Ammon's horn (tissue), 1 donor: ENCODE measurements at regions not wholly inside any gene's neighbourhood (a gene's known extent, or its start where the extent isn't known, plus 50 kb on each side); places are given as distances from the start of the nearest gene placed in this dataset.
A peak's percentile ranks its signal among the peaks of the same experiment; 100 is the strongest.

Experiments
- DNase-seq: peaks from one replicate; pipeline ENCODE4 v3.0.0-alpha.2; 2016; ENCODE audit warnings: low spot score

- DNase-seq: no peak
Measured at GRCh38 chr20:23231561-23232218, 118.9 kb upstream of the NXT1 start.

- DNase-seq: no peak
Measured at GRCh38 chr20:23230766-23231385, 119.7 kb upstream of the NXT1 start.

GRCh38 chr20:23229989-23230388, 120.6 kb upstream of the NXT1 start:
- no peak for DNase-seq

- DNase-seq: peak; percentile 47
Measured at GRCh38 chr20:23228912-23229311, 121.7 kb upstream of the NXT1 start.

GRCh38 chr20:23227976-23228375, 122.6 kb upstream of the NXT1 start:
- DNase-seq: no peak

GRCh38 chr20:23227274-23227673, 123.3 kb upstream of the NXT1 start:
- DNase-seq: no peak

- no peak for DNase-seq
Measured at GRCh38 chr20:23226612-23227265, 123.9 kb upstream of the NXT1 start.

- peak; percentile 69 for DNase-seq
Measured at GRCh38 chr20:23225407-23226060, 125.1 kb upstream of the NXT1 start.

GRCh38 chr20:23224806-23225205, 125.8 kb upstream of the NXT1 start:
- DNase-seq: no peak

- no peak for DNase-seq
Measured at GRCh38 chr20:23223908-23224580, 126.5 kb upstream of the NXT1 start.

GRCh38 chr20:23222531-23223200, 127.9 kb upstream of the NXT1 start:
- DNase-seq: no peak

GRCh38 chr20:23217023-23217422, 130.9 kb upstream of the CD93 start:
- no peak for DNase-seq

- no peak for DNase-seq
Measured at GRCh38 chr20:23215344-23215995, 129.3 kb upstream of the CD93 start.

GRCh38 chr20:23214903-23215302, 128.8 kb upstream of the CD93 start:
- no peak for DNase-seq

GRCh38 chr20:23212464-23212995, 126.4 kb upstream of the CD93 start:
- no peak for DNase-seq

GRCh38 chr20:23212011-23212410, 125.9 kb upstream of the CD93 start:
- DNase-seq: no peak

GRCh38 chr20:23211164-23211563, 125.0 kb upstream of the CD93 start:
- DNase-seq: no peak

GRCh38 chr20:23207826-23208540, 121.9 kb upstream of the CD93 start:
- DNase-seq: no peak

GRCh38 chr20:23206995-23207394, 120.9 kb upstream of the CD93 start:
- no peak for DNase-seq

GRCh38 chr20:23206061-23206460, 119.9 kb upstream of the CD93 start:
- no peak for DNase-seq
